Hippocampal formation (tissue), 2 donors: ENCODE measurements at regions not wholly inside any gene's neighbourhood (a gene's known extent, or its start where the extent isn't known, plus 50 kb on each side); places are given as distances from the start of the nearest gene placed in this dataset.

Source experiments
- DNase-seq, 2 donors: peaks; one replicate each; lab custom pipeline; 2025; lab: John Stamatoyannopoulos, UW

DNA sequence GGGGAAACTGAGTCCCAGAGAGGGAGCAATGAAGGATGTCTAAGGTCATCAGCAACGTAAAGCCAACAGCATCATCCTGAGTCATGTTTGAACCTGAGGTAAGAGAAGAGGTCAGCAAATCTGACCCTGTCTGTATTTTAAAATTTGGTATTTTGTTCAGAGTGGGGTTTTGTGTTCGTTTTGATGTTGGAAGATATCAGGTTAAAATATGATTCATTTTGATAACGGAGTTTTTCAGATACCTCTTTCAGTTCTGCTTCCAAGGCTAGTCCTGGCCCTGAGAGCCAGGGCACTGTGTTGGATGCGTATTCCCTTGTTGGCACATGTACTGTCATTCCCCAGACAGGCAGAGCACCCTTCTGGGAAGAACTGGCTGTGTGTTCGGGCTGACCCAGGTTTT, 291.0 kb downstream of the NSG2 start:
- no peak for DNase-seq

DNA sequence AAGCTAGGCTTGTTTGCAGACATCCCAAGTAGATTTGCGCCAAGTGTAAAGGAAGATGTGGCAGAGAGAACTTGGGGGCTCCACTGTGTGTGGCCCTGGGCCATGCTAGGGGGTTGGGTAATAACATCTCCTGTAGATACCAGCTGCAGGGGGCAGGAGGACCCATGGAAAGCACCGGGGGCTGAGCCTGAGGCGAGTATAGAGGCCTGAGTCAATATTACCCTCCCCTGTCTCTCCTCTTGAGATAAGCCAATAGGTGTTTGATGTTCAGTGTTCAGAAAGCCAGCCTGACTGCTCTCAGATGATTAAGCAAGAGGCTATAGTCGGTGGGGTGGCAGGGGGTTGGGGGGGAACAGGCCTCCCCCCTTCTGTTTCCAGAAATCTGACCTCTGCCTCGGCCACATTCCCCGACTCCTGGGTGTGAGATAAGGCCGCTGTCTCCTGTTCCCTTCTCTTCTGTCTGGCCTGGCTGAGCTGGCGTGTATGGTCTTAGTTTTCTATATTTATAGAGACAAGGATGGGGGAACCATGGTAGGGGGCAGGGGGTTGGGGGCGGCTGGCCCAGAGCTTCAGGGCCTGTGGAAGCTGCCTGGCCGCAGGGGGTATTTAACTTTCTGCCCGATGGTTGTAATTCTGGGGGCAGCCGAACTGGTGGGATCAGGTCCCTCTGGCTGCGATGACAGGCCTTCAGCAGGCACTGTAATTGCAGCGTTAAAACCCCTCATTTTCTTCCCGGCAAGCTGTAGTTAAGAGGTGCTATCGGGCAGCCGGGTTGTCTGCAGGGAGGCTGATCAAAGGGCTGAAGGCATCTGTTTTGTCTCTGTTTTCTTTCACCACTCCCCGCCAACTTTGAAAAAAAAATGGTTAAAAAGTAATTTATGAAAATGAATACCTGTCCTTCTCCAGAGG, 292.0 kb downstream of the NSG2 start:
- no peak for DNase-seq

DNA sequence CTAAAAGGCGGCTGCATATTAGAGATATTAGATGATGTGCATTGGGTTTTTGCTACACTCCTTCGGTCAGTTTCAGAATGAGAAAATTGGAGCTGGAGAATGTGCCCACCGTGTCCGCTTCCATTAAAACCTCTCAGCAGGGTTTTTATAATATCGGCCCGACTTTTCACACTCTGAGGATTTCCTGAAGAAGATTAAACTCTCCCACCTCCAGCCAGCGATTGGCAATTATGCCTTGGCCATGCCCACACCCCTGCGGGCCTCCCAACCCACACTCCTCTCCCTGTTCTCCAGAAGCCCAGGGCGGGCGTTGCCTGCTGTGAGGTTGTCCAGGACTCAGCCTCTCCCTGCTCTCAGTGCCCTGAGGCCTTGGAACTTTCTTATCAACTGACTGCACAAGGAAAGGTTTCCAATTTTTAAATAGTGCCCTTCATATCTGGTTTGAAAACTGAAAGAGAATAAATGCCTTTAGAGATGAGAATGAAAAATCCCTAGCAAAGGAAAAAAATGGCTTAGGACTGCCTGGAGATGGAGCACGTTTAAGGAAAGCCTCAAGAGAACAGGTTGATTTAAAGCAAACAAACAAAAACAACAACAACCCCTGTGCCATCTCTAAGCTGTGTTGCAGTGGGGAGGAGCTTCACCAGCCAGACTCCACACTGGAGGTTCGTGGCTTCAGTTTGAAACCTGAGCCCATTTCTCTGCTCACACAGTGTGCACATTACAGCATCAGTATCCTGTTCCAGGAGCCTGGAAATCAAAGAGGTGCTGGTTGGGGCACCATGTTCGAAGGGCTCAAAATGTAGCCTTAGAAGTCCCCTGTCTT, 292.9 kb downstream of the NSG2 start:
- no peak for DNase-seq

DNA sequence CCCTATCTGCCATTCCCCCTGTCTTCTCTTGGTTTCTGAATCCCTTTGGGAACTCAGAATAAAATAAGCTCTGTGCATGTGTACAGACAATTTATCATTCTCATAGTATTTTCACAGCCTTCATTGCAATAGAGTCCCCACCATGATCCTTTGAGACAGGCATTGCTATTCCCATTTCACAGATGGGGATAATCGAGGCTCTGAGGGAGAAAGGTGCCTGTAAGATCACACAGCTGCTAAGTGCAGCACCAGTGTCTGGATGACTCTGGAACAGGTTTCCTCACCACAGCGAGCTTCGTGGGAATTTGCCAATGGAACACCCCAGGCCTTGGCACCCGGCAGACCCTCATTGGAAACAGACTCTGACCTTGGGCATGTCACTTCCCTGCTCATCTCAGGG, 293.6 kb downstream of the NSG2 start:
- DNase-seq, result no peak

DNA sequence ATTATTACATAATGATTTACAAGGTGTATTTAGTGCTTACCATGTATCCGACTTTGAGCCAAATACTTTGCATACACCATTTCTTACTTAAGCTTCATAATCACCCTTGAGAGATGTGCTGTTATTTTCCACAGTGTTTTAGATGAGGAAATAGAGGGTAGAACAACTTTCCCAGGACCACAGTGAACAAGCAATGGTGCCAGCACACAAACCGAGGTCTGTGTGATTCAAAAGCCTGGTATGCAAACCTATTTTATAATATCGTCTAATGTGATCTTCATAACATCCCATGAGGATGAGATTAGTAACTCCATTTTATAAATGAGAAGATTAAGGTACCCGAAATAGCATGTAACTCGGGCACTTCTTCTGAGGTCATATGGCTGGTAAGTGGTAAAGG, 294.7 kb downstream of the NSG2 start:
- DNase-seq, result no peak

DNA sequence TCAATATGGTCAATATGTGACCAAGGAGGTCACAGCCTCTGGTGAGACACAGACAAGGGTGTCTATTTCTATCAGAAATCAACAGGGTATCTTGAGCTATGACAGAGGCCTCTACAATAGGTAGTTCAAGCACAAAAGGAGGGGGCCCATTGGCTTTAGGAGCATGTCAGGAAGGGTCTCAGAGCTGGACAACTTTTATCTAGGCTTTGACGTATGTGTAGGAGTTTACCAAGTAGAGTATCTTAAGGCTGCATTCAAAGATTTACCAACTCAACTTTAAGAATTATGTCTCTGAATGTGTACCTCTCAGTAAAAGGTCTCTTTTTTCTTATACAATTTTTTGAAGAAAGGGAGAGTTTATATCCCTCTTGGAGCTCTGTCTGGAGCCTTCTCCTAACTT, 297.2 kb downstream of the NSG2 start:
- DNase-seq, result no peak

DNA sequence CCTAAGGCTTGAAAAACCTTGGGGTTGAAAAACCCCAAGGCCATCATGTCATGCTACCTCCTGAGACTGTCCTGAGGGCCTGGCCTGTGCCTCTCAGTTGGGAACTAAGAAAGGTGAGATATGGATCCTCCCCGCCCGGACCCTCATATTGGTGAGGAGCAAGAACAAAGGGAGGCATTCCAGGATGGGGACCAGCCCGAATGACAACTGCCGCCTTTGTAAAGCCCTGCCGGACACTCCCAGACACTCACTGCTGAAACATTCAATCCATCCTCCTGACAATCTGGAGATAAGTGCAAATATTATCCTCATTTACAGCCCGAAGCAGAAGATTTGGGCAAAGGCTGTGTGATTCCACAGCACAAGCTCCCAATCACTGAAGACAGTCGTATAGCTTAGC, 298.3 kb downstream of the NSG2 start:
- no peak for DNase-seq

DNA sequence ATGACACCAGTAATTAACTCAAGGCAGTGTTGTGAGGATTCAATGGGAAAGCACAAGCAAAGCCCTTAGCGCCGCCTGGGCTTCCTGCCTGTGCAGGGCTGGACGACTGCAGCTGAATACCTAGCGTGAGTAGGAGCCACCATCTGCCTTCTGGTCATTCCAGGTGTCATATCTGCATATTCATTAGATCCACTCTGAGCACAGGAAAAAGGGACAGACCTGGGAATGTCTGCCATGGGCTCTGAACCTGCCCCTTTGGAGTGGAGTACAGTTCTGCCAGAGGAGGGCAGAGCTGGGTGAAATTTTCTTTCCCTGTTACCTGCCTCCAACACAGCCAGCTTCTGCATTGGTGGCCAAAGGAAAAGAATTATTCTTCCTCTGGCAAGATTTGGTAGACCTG, 298.8 kb downstream of the NSG2 start:
- no peak for DNase-seq

DNA sequence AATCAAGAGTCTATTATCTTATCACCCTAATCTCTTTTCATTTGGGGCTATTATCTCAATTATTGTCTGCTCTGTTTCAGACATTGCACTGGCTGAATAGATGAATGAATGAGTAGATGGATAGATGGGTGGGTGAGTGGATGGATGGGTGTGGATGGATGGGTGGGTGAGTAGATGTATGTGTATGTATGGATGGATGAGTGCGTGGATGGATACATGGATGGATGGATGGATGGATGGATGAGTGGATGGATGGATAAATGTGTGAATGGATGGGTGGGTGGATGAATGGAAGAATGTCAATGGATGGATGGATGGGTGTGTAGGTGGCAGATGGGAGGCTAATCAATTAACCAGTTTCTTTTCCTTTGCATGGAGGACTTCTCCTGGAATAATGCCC, 301.7 kb downstream of the NSG2 start:
- DNase-seq, result no peak

DNA sequence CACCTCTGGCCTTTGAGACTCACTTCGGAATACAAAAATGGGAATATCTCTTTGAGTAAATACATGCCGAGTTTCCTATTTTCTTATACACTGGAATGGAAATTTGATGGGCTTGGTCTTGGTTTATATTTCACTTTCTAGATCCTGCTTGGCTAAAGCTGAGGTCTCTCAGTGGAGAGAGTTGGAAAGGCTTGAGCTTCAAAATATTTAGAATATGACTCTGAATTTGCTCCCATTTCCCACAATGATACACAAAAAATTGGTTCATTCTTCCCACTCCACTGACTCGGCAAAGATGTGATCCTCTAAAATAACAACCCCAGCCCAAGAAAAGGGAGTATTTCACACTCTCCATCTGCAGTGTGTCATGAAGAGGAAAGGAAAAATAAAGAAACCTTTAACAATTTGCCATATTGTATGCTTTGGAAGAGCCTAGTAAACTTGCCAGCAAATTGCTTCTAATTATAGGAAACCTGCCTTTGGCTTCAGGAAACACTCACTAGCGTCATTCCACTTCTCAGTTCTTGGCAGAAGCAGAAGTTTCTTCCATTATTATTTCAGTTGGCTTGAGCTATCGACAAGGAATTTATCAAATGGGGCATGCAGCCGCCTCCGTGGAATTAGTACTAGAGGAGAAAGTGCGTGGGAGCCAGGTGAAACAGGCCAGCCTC, 302.9 kb downstream of the NSG2 start:
- DNase-seq, result peak in 1 of 2 donors; percentile 35

DNA sequence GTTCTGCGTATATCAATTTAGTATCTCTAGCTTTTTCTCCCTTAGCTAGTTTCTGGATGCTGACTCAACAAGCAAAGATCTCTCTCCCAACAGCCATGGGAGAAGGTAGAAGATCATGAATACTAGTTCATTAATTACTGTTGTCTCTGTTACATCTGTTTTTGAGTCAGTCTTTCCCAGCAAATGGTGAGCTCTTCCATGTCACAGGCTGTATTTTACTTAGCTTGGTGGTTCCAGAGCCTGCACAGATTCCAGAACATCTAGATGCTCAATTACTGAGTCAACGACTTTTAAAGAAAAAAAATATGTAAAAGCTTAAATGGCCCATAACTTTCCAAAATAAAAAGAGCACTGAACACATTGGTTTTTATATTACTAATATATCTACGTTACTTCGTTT, 307.2 kb downstream of the NSG2 start:
- no peak for DNase-seq

DNA sequence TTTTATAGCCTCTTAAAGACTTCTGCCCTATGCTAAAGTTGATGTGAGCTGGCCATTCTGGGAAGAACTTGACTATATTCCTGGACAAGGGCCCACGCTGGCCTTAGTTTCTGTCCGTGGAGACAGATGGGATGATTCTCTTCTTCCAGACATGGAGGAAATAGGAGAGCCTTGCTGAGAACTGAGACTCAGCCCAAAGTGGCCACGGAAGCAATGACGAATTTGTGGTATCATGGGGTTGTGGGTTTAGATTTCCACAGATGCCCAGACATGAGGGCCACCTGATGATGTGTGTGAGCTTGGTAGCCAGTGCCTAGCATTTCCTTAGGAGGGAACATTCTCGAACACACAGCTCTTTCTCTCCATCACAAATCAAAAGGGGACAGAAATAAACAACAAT, 309.1 kb downstream of the NSG2 start:
- DNase-seq, result no peak

DNA sequence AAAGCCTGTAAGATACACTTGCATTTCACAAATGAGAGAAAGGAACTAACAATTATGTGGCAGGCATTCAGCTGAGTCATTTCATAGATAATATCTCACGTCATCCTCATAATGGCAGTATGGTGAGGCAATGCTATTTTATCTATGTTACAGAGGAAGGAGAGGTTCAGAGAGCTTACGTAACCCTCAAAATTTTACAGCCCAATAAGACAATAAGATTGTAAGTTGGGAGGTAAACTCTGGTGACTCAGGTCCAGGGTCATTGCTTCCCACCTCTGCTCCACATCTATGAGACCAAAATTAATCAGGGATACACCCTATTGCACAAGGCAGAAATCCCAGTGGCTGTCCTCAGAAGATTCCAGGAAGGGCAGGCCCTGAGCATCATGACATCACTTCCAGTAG, 309.7 kb downstream of the NSG2 start:
- no peak for DNase-seq

DNA sequence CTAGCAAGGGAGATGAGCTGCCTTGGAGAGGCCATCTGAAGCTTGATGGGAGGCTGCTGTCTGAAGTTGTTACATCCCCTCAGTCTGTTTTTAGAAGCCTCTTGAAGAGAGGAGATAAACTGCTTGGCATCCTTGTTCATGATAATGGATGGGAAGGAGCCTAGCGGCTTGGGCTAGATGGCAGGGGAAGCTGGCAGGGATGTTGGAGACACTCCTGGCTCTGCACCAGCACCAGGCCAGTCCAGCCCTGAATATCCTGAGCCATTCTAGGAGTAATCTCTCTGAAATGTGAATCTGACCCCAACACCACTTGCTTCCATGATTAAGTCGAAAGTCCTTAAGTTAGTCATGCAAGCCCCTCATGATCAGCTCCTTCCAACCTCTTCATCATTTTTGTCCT, 310.5 kb downstream of the NSG2 start:
- no peak for DNase-seq

DNA sequence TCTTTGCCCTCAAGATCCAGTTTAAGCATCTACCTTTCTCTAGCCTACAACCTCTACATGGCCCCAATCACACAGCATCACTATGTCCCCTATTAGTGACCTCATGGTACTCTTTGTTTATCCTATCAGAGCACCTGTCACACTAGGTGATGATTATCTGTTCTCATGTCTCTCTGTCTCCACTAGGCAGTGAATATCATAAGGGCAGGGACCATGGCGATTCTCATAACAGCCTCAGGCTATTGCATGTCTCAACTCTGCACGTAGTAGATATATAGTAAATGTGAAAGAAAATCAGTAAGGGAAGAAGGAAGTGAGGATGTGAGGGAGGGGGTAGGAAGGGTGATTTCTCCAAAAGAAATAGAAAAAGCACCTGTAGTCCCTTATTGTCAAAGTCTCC, 311.0 kb downstream of the NSG2 start:
- DNase-seq, result no peak

DNA sequence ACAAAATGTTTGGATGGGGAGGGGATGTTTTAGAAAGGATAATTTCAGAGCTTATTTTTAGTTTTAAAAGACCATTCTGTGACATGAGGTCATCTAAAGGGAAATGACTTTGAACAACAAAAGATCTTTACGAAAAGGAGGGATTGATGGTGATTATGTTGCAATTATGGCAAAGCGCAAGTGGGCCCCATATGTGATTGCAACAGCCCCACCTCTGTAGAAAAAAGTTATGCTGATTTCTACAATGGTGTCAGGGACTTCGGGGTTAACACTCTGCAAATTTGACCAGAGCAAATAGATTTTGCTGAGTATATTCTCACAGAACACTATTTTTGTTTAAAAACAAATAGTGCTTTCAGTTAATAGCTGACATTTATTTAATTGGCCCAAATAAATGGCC, 312.8 kb downstream of the NSG2 start:
- DNase-seq, result no peak

DNA sequence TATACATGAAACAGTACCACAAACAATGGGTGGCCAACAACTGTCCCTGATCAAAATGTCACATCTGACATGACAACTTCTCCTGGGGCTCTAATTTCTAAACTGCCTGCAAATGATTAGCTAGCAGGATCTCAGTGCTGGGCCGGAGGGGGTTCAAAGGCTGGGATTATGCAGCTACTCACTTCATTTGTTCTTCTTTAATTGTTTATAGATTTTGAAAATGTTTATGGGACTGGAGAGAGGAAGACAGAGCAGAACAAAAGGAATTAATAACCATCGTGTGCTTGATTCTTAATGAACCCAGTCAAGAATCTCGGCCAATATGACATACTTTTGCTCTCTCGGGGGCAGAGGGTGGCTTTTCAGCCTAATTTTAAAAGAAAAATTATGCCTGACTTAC, 313.6 kb downstream of the NSG2 start:
- DNase-seq, result no peak

DNA sequence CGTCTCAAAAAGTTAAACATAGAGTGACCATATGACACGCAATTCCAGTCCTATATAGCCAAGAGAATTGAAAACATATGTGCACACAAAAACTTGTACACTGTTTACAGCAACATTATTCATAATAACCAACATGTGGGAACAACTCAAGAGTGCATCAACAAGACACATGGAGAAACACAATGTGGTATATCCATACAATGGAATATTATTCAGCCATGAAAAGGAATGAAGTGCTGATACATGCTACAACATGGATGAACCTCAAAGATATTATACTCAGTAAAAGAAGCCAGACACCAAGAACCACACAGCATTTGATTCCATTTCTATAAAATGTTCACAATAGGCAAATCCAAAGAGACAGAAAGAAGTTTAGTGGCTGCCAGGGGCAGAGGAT, 317.0 kb downstream of the NSG2 start:
- no peak for DNase-seq

DNA sequence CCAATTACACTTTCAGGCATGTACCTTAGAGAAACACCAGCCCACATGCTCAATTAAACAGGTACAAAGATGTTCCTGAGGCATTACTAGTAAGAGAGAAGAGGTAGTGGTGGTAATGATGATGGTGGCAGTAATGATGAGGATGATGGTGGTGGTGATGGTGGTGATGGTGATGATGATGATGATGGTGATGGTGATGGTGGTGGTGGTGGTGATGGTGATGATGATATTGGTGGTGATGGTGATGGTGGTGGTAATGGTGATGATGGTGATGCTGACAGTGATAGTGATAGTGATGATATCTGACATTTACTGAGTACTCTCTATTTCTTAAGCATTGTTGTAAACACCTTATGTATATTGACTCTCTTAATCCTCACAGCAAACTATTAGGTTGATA, 318.4 kb downstream of the NSG2 start:
- DNase-seq, result no peak

DNA sequence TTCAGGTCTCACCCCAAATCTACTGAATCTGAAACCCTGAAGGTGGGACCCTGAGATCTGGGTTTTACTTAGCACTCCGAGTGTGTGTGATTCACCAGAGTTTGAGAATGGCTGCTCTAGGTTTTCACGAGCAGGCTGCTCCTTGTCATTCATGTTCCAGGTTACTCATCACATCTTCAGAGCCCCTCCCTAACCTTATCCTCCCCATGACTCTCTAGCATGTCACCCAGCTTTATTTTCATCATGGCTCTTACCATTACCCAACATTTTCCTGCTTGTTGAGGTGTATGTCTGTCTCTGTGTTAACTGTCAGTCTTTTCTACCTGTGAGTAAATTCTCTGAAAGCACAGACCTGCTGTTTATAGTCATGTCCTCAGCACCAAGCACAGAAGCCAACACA, 319.2 kb downstream of the NSG2 start:
- DNase-seq, result no peak

DNA sequence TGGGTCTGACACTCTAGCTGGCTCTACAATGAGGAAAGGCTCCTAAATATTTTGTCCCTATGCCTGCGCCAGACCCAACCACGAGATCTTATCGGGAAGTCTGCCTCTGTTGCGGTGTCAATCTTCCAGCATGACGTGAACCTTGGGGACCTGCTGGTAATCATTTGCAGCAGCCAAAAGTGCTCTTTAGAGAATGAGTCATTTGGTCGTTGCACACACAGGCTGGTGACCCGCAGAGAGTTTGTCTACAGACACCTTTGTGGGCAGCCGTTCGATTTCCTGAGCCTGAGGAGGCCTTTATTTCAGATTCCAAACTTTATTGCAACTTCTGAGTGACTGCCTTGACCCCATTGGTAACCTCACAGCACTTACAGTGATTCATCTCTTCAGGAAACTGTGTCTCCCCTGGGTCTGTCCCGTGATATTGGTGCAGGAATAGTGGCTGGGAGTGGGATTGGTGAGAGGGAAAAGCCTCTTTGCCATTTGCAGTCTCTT, 326.1 kb downstream of the NSG2 start:
- no peak for DNase-seq

DNA sequence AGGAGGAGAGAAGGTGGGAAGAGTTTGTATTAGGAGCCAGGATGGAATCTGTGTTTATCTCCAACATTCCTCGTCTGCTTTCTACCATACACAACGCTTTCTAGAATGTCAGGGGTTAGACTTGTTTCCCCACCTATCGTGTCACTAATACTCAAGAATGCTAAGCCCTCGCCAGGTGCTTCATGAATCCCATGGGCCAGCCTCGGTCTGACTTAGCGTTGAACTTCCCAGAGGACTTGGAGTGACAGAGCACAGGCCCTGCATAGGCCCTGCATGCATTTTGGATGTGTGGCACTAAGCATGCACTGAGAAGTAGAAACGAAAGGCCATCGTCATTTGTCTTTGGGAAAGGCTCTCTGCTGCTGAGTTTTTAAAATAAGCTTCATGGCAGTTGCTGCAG, 328.7 kb downstream of the NSG2 start:
- no peak for DNase-seq

DNA sequence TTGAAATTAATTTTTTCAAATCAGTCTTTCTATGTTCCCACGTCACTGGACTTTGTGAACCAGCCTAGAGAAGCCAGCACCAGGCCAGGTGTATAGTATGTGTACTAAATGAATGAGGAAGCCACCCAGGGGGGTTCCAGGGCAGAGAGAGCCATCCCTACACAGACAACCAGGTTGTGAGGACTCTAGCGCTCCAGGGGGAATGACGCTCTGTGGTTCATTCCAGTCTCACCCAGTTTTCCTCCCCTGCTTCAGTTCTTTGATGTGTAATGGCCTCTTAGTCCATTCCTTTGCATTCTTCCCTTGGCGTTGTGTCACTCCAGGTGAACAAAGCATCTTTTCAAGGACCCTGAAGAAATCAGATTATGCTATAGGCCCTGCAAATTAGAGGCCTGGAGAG, 330.6 kb downstream of the NSG2 start:
- DNase-seq, result no peak
